Heart left ventricle (tissue), 16 donors: ENCODE measurements at regions not wholly inside any gene's neighbourhood (a gene's known extent, or its start where the extent isn't known, plus 50 kb on each side); places are given as distances from the start of the nearest gene placed in this dataset.

Source experiments
- ATAC-seq, 4 donors: fragments of 200-7000 bp; cut with Tn5 transposase; one replicate each; pipeline ENCODE4 v1.9.1; 2020 to 2022; ENCODE audit warnings: moderate library complexity in 4 of 4, mild to moderate bottlenecking in 3 of 4, moderate number of reproducible peaks in 1 of 4
- DNase-seq, 5 donors: peaks; one replicate each; pipeline ENCODE4 v3.0.0-alpha.2; 2020
- H3K27ac ChIP-seq, 12 donors: fragments of 200-600 bp; sonication (generic) in 4 of 12; one replicate each; pipeline versions ENCODE4 v1.5.0 to v1.8.0; 2016 to 2022; ENCODE audit warnings: mild to moderate bottlenecking in 2 of 12
- H3K27me3 ChIP-seq, 9 donors: fragments of 200-600 bp; sonication (generic) in 2 of 9; one replicate each; pipeline versions ENCODE4 v1.5.1 to v1.8.0; 2016 to 2022; ENCODE audit warnings: mild to moderate bottlenecking in 3 of 9
- H3K36me3 ChIP-seq, 9 donors: fragments of 200-600 bp; sonication (generic) in 2 of 9; one replicate each; pipeline versions ENCODE4 v1.5.0 to v1.8.0; 2018 to 2022; ENCODE audit warnings: mild to moderate bottlenecking in 2 of 9
- H3K4me1 ChIP-seq, 12 donors: fragments of 200-600 bp; sonication (generic) in 4 of 12; one replicate each; pipeline versions ENCODE4 v1.5.0 to v1.8.0; 2016 to 2022; ENCODE audit warnings: mild to moderate bottlenecking in 3 of 12
- H3K4me3 ChIP-seq, 12 donors: fragments of 200-600 bp; sonication (generic) in 4 of 12; one replicate each; pipeline versions ENCODE4 v1.5.0 to v1.8.0; 2017 to 2022; ENCODE audit warnings: mild to moderate bottlenecking in 9 of 12, moderate library complexity in 4 of 12
- H3K9me3 ChIP-seq, 12 donors: fragments of 200-600 bp; sonication (generic) in 4 of 12; one replicate each; pipeline versions ENCODE4 v1.5.0 to v1.8.0; 2016 to 2022; ENCODE audit warnings: mild to moderate bottlenecking in 1 of 12
- CTCF ChIP-seq, 12 donors: fragments of 200-600 bp; sonication (generic) in 4 of 12; IDR thresholded peaks; one replicate each; pipeline versions ENCODE4 v1.5.0 to v1.8.0; 2018 to 2022; ENCODE audit warnings: antibody characterized with exemption in 12 of 12, mild to moderate bottlenecking in 5 of 12
- POLR2A ChIP-seq, 2 donors: fragments of 450-650 bp; IDR thresholded peaks; one replicate each; pipeline ENCODE4 v1.6.1; 2017; ENCODE audit warnings: antibody characterized with exemption in 2 of 2, mild to moderate bottlenecking in 2 of 2, moderate library complexity in 2 of 2
- WGBS, 4 donors: extraction: QIAGEN DNeasy Blood & Tissue Kit in 2 of 4; methylation state at CpG; one replicate each; pipeline versions ENCODE4 v1.1.5 to v1.1.7; 2013 to 2018; 5-methylcytosine and 5-hydroxymethylcytosine counted together
- intact Hi-C, 10 donors: fragments of 100-400 bp; cut with DNase I; formaldehyde crosslinking; loops; one replicate each; pipeline versions ENCODE4 v1.11.1 to v1.14.2; 2022
- donor health status: ischemic (EF 13 %, LVEDD 7.1; RV severe dilation, severe dysfunction).
- donor health status: healthy with polysubstance abuse.
- donor health status: DM: no; HTN: yes; CAD: no.
- donor health status: DM: no; HTN: no; CAD: no.
- donor health status: ischemic (EF 25% LVEDD 6.9; RV normal size, moderate dysfunction).
- donor health status: ischemic (EF 25% LVEDD 5.7; RV mildly dilated, moderate dysfunction).
- donor health status: healthy.
- donor health status: DM: yes; HTN: yes; CAD: no.
- donor health status: ischemic (EF 35%, LVEDD 5.7; RV mildly dilated, moderate dysfunction).
- donor health status: nonischemic (EF 11% LVEDD 7.7; RV severe dilation, severe dysfunction).
- donor health status: DM: yes; HTN: yes; CAD: no.
- donor health status: PGD.
- donor health status: ischemic (EF 29% LVEDD 5.4; RV normal size, mild dysfunction).
- donor health status: nonischemic (EF 23%, LVEDD 6.1; RV moderate dilation, normal function).

- Histone ChIP-seq H3K36me3 (no peaks in the 10 kb centered on the region), H3K4me3 (no peak overlapping the region), H3K4me1 (peaks cover 0 to 9% (median 0%) of the 10 kb centered on the region in 12 donors), H3K9me3 (no peaks in the 10 kb centered on the region), H3K27ac (no peak overlapping the region), H3K27me3 (no peaks in the 10 kb centered on the region)
- no peak for TF ChIP-seq CTCF (IDR thresholded peaks at IDR 0.05)
- TF ChIP-seq POLR2A (IDR thresholded peaks at IDR 0.05), result no peak
- no peak for ATAC-seq
- no peak for DNase-seq
- intact Hi-C loops, result loop anchor here in 2 of 10 donors (10.0 kb wide), 2 partner anchors 118 to 508 kb away; no protein-coding TSS in a partner anchor
- 74 to 80% (median 77%) methylated on average over 3 of the region's 3 CpGs for WGBS, 4 donors
These were observed 421.4 kb downstream of the COG6 start for GRCh38 chr13:40076765-40077362.

GRCh38 chr13:40077396-40078027, 422.1 kb downstream of the COG6 start:
- WGBS, 4 donors, result 96 to 97% (median 96%) methylated on average over 9 of the region's 9 CpGs
- H3K9me3 ChIP-seq, result no peaks in the 10 kb centered on the region
- H3K36me3 ChIP-seq, result no peaks in the 10 kb centered on the region
- DNase-seq (no peak), ATAC-seq (no peak)
- H3K4me1 ChIP-seq, result peaks cover 0 to 9% (median 0%) of the 10 kb centered on the region in 12 donors
- no peak overlapping the region for H3K27ac ChIP-seq
- H3K27me3 ChIP-seq, result no peaks in the 10 kb centered on the region
- intact Hi-C loops, result loop anchor here in 2 of 10 donors (10.0 kb wide), 2 partner anchors 117 to 507 kb away; no protein-coding TSS in a partner anchor
- no peak overlapping the region for H3K4me3 ChIP-seq
- TF ChIP-seq POLR2A (IDR thresholded peaks at IDR 0.05), result no peak
- TF ChIP-seq CTCF (IDR thresholded peaks at IDR 0.05), result no peak

DNA sequence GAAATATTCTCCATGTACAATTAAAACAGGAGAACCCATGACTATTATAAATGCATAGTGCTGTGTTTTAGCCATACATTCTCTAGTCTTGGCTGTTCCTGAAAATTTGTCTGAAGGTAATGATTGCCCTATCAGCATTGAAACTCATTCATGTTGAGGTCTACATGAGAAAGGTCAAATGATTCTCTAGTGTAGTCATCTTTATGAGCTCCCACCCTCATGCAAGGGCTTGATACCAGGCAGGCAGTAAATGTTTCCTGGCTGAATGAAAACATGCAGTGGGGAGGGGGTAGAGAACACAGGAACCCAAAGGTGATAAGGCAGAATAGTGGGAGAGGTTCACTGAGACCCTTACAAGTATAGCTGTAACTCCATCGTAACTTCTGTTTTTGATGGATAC, 424.3 kb downstream of the COG6 start:
- TF ChIP-seq CTCF (IDR thresholded peaks at IDR 0.05) (no peak), POLR2A (IDR thresholded peaks at IDR 0.05) (no peak)
- peaks cover 0 to 2% (median 0%) of the 10 kb centered on the region in 12 donors for H3K4me1 ChIP-seq
- no peak overlapping the region for H3K4me3 ChIP-seq
- ATAC-seq (no peak), DNase-seq (no peak)
- WGBS, 4 donors, result 89 to 100% (median 95%) methylated on average over 1 of the region's 1 CpG
- no peaks in the 10 kb centered on the region for H3K27me3 ChIP-seq
- intact Hi-C loops, result loop anchor here in 2 of 10 donors (10.0 kb wide), 2 partner anchors 115 to 505 kb away; no protein-coding TSS in a partner anchor
- no peaks in the 10 kb centered on the region for H3K36me3 ChIP-seq
- H3K27ac ChIP-seq, result no peak overlapping the region
- H3K9me3 ChIP-seq, result no peaks in the 10 kb centered on the region

DNA sequence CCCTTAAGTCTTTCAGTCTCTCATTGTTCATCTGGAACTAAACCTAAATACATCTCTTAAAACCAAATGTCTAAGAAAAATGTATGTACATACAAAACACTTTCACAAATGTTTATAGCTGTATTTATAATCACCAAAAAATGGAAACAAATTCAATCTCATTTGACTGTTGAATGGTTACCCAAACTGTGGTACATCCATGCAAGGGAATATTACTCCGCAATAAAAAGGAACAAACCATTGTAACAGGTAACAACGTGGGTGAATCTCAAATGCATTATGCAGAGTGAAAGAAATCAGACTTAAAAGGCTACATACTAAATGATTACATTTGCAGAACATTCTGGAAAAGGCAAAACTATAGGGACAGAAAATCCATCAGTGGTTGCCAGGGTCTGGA, 425.2 kb downstream of the COG6 start:
- Histone ChIP-seq H3K9me3 (no peaks in the 10 kb centered on the region), H3K4me3 (no peak overlapping the region), H3K27me3 (no peaks in the 10 kb centered on the region), H3K4me1 (peaks cover 0 to 2% (median 0%) of the 10 kb centered on the region in 12 donors), H3K27ac (no peak overlapping the region), H3K36me3 (no peaks in the 10 kb centered on the region)
- 92 to 98% (median 96%) methylated on average over 2 of the region's 2 CpGs for WGBS, 4 donors
- intact Hi-C loops, result no loop called here
- TF ChIP-seq CTCF (IDR thresholded peaks at IDR 0.05), result no peak
- no peak for TF ChIP-seq POLR2A (IDR thresholded peaks at IDR 0.05)
- no peak for DNase-seq
- ATAC-seq, result no peak
